Small intestine (tissue), 7 donors: ENCODE measurements at regions not wholly inside any gene's neighbourhood (a gene's known extent, or its start where the extent isn't known, plus 50 kb on each side); places are given as distances from the start of the nearest gene placed in this dataset.
"Not testable (repeated sequence)": the region's sequence is repeated elsewhere in the genome, so short reads cannot be mapped to it uniquely, and the experiment has no call there.

Experiments
- DNase-seq, 2 donors: peaks; one replicate each; pipeline versions ENCODE4 v3.0.0 to v3.0.0-alpha.2; 2013
- FAIRE-seq: peaks from 2 replicates; lab custom pipeline; 2012; peaks lifted over from hg19 to GRCh38; lab: Jason Lieb, UNC
- H3K27ac ChIP-seq, 3 donors: one replicate each; pipeline ENCODE4 v1.5.1; 2013; ENCODE audit warnings: low read length in 2 of 3, mild to moderate bottlenecking in 2 of 3, control low read depth in 1 of 3, inconsistent platforms in 1 of 3, low read depth in 1 of 3, moderate library complexity in 1 of 3
- H3K27me3 ChIP-seq, 3 donors: one replicate each; pipeline ENCODE4 v1.6.1; 2013; ENCODE audit warnings: low read length in 3 of 3, inconsistent platforms in 1 of 3; ENCODE audit not compliant: control insufficient read depth in 3 of 3, insufficient read depth in 3 of 3
- H3K36me3 ChIP-seq, 3 donors: one replicate each; pipeline ENCODE4 v1.6.1; 2013; ENCODE audit warnings: low read length in 3 of 3, inconsistent platforms in 1 of 3, low read depth in 1 of 3, mild to moderate bottlenecking in 1 of 3, moderate library complexity in 1 of 3; ENCODE audit not compliant: control insufficient read depth in 3 of 3, insufficient read depth in 2 of 3
- H3K4me1 ChIP-seq, 3 donors: one replicate each; pipeline ENCODE4 v1.6.1; 2013; ENCODE audit warnings: low read length in 2 of 3, inconsistent platforms in 1 of 3, low read depth in 1 of 3, mild to moderate bottlenecking in 1 of 3, moderate library complexity in 1 of 3; ENCODE audit not compliant: control insufficient read depth in 3 of 3, insufficient read depth in 2 of 3
- H3K4me3 ChIP-seq, 3 donors: one replicate each; pipeline ENCODE4 v1.5.1; 2013; ENCODE audit warnings: low read length in 3 of 3, control low read depth in 1 of 3, inconsistent platforms in 1 of 3, low read depth in 1 of 3, mild to moderate bottlenecking in 1 of 3, moderate library complexity in 1 of 3
- H3K9me3 ChIP-seq, 2 donors: one replicate each; pipeline ENCODE4 v1.6.1; 2013; ENCODE audit warnings: low read depth in 1 of 2, low read length in 1 of 2; ENCODE audit not compliant: control insufficient read depth in 2 of 2, insufficient read depth in 1 of 2
- WGBS, 3 donors: extraction: QIAGEN DNeasy Blood & Tissue Kit; methylation state at CpG; one replicate each; pipeline ENCODE4 v1.1.7; 2013; 5-methylcytosine and 5-hydroxymethylcytosine counted together
- donor health status: healthy with polysubstance abuse.
- donor health status: control.
- donor health status: control.
- donor health status: Bipolar disorder and iron deficiency.
- donor health status: healthy.

GRCh38 chr2:40034198-40034597 lies 255.1 kb upstream of the THUMPD2 start:
- 60 to 72% (median 66%) methylated on average over 3 of the region's 3 CpGs for WGBS, 3 donors
- no peak for DNase-seq
- no peaks in the 10 kb centered on the region for H3K4me1 ChIP-seq
- no peak overlapping the region for H3K4me3 ChIP-seq
- H3K27ac ChIP-seq, result no peak overlapping the region
- no peaks in the 10 kb centered on the region for H3K36me3 ChIP-seq
- no peak for FAIRE-seq
- peaks cover 0 to 8% of the 10 kb centered on the region in 2 donors for H3K9me3 ChIP-seq
- H3K27me3 ChIP-seq, result no peaks in the 10 kb centered on the region

- no peaks in the 10 kb centered on the region for H3K4me1 ChIP-seq
- no peak for DNase-seq
- no peak for FAIRE-seq
- peaks cover 0 to 8% of the 10 kb centered on the region in 2 donors for H3K9me3 ChIP-seq
- H3K4me3 ChIP-seq, result no peak overlapping the region
- no peak overlapping the region for H3K27ac ChIP-seq
- no peaks in the 10 kb centered on the region for H3K27me3 ChIP-seq
- WGBS, 3 donors, result 67 to 81% (median 68%) methylated on average over 4 of the region's 4 CpGs
- no peaks in the 10 kb centered on the region for H3K36me3 ChIP-seq
Observed at GRCh38 chr2:40033781-40034180, 254.7 kb upstream of the THUMPD2 start.

- Histone ChIP-seq H3K9me3 (peaks cover 0 to 8% of the 10 kb centered on the region in 2 donors), H3K27ac (no peak overlapping the region), H3K27me3 (no peaks in the 10 kb centered on the region), H3K4me3 (no peak overlapping the region), H3K4me1 (no peaks in the 10 kb centered on the region), H3K36me3 (no peaks in the 10 kb centered on the region)
- DNase-seq (no peak), FAIRE-seq (no peak)
- 40 to 70% (median 59%) methylated on average over 2 of the region's 2 CpGs for WGBS, 3 donors
Observed at GRCh38 chr2:40032650-40033319, 253.7 kb upstream of the THUMPD2 start.

DNA sequence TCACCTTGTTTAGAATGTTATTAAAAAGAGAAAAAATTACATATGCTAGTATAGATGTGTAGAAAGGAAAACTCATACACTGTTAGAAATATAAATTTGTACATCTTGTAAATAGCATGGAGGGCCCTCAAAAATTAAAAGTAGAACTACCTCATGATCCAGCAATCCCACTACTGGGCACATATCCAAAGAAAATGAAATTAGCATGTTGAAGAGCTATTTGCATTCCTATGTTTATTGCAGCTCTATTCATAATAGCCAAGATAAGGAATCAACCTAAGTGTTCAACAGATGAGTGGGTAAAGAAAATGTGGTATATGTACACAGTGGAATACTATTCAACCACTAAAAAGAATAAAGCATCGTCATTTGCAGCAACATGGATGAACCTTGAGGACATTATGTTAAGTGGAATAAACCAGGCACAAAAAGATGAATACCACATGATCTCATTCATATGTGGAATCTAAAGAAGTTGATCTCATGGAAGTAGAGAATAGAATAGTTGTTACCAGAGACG lies 251.5 kb upstream of the THUMPD2 start:
- 68 to 93% (median 93%) methylated on average over 2 of the region's 2 CpGs for WGBS, 3 donors
- DNase-seq, result no peak

DNA sequence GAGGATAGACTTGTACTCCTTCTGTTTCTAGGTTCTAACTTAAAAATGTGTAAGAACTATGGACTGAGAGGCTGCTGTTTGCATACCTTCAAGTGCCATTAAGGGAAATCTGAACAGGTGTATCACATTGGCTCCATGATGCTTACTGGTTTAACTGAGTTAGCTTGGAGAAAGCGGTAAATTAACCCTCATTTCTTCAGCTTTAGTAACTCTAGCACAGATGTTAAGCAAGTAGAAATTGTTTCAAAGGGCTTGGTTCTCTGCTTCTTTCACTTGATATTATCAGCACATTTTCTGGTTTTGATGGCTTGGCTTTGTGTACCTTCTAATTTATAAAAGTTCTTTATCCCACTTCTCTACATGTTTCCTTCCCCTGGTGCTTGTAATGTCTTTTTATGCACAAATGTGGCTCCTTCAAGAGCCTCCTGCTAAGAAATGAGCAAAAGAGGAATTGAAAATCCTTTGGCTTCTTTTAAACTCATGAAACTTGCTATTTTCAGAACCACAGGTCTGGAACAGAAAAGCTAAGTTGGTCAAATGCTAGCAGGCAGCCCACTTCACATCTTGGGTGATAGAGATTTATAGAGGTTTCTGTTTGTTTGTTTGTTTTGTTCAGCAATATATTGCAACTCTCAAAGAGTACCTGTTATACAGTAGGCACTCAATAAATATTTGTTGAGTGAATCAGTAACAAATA lies 249.9 kb upstream of the THUMPD2 start:
- Histone ChIP-seq H3K4me3 (no peak overlapping the region), H3K27ac (no peak overlapping the region), H3K9me3 (no peaks in the 10 kb centered on the region), H3K36me3 (no peaks in the 10 kb centered on the region), H3K4me1 (no peaks in the 10 kb centered on the region), H3K27me3 (no peaks in the 10 kb centered on the region)
- FAIRE-seq (no peak), DNase-seq (no peak)
- WGBS, 3 donors, result 78 to 88% (median 81%) methylated on average over 1 of the region's 1 CpG

More for the DNA sequence above, 251.5 kb upstream of the THUMPD2 start:
- Histone ChIP-seq H3K27ac (no peak overlapping the region), H3K4me1 (no peaks in the 10 kb centered on the region), H3K36me3 (no peaks in the 10 kb centered on the region), H3K27me3 (no peaks in the 10 kb centered on the region), H3K9me3 (peaks cover 0 to 8% of the 10 kb centered on the region in 2 donors), H3K4me3 (no peak overlapping the region)
- no peak for FAIRE-seq

GRCh38 chr2:40027968-40028367 lies 248.9 kb upstream of the THUMPD2 start:
- no peak for FAIRE-seq

DNA sequence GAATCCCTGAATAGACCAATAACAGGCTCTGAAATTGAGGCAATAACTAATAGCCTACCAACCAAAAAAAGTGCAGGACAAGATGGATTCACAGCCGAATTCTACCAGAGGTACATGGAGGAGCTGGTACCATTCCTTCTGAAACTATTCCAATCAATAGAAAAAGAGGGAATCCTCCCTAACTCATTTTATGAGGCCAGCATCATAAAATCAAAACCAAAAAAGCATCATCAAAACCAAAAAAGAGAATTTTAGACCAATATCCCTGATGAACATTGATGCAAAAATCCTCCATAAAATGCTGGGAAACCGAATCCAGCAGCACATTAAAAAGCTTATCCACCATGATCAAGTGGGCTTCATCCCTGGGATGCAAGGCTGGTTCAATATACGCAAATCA lies 246.2 kb upstream of the THUMPD2 start:
- H3K27me3 ChIP-seq, H3K4me3 ChIP-seq, H3K36me3 ChIP-seq, FAIRE-seq, DNase-seq, H3K4me1 ChIP-seq, H3K27ac ChIP-seq: not testable (repeated sequence)
- H3K9me3 ChIP-seq, result peaks cover 1 to 18% of the 10 kb centered on the region in 2 donors
- 62 to 77% (median 65%) methylated on average over 2 to 3 of the region's 3 CpGs for WGBS, 3 donors

More at GRCh38 chr2:40027968-40028367, 248.9 kb upstream of the THUMPD2 start:
- Histone ChIP-seq H3K27me3 (no peaks in the 10 kb centered on the region), H3K4me3 (no peak overlapping the region), H3K4me1 (no peaks in the 10 kb centered on the region), H3K36me3 (no peaks in the 10 kb centered on the region), H3K9me3 (peaks cover 0 to 4% of the 10 kb centered on the region in 2 donors), H3K27ac (no peak overlapping the region)
- DNase-seq, result no peak
- 87 to 97% (median 88%) methylated on average over 1 of the region's 1 CpG for WGBS, 3 donors

GRCh38 chr2:40020997-40021396 lies 241.9 kb upstream of the THUMPD2 start:
- Histone ChIP-seq H3K27me3 (no peaks in the 10 kb centered on the region), H3K36me3 (no peaks in the 10 kb centered on the region), H3K27ac (no peak overlapping the region), H3K4me3 (no peak overlapping the region), H3K4me1 (no peaks in the 10 kb centered on the region), H3K9me3 (peaks cover 1 to 21% of the 10 kb centered on the region in 2 donors)
- DNase-seq, result no peak
- no peak for FAIRE-seq
- WGBS, 3 donors, result 98 to 100% (median 100%) methylated on average over 1 of the region's 1 CpG
